NOMO-1 treated with DMSO at 0.1 percent for 48 hours (cell line): ENCODE measurements at regions not wholly inside any gene's neighbourhood (a gene's known extent, or its start where the extent isn't known, plus 50 kb on each side); places are given as distances from the start of the nearest gene placed in this dataset.

ENCODE experiments used
- DNase-seq: peaks from one replicate; lab custom pipeline; 2025; ENCODE audit not compliant: unreplicated experiment; lab: John Stamatoyannopoulos, UW

- DNase-seq = no peak
Observed at GRCh38 chrX:94041881-94042280, 367.9 kb downstream of the FAM133A start.

DNA sequence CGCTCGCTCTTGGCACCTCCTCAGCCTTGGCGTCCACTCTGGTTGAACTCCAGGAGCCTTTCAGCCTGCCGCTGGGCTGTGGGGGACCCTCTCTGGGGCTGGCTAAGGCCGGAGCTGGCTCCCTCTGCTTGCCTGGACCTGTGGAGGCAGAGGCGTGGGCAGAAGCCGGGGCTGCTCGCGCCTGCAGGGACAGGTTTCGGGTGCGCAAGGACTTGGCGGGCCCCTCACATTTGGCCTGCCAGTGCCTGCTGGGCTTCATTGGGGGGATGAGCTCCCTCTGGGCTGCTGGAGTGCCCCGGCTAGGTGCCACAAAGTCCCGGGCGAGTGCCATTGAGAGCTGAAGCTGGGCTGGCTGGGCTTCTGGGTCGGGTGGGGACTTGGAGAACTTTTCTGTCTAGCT, 371.7 kb downstream of the FAM133A start:
- DNase-seq = no peak

GRCh38 chrX:94051926-94052325, 377.9 kb downstream of the FAM133A start:
- no peak for DNase-seq

GRCh38 chrX:94053575-94053974, 379.6 kb downstream of the FAM133A start:
- DNase-seq = no peak

DNA sequence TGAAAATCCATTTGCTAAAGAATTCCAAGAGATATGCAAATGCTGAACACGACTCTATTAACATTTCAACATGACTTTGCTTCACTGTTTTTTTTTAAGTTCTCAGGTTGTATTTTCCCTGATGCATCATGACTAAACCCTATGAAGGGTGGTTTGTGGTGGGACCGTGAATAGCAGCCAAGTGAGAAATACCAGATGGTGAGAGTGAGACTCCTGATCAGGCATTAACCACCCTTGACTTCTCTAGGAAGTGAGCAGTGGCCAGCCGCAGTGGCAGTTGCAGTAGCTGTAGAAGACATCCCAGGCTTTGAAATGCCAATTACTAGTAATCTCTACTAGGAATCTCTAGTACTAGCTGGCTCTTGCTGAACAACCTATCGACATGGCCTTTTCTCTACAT, 383.4 kb downstream of the FAM133A start:
- no peak for DNase-seq

DNA sequence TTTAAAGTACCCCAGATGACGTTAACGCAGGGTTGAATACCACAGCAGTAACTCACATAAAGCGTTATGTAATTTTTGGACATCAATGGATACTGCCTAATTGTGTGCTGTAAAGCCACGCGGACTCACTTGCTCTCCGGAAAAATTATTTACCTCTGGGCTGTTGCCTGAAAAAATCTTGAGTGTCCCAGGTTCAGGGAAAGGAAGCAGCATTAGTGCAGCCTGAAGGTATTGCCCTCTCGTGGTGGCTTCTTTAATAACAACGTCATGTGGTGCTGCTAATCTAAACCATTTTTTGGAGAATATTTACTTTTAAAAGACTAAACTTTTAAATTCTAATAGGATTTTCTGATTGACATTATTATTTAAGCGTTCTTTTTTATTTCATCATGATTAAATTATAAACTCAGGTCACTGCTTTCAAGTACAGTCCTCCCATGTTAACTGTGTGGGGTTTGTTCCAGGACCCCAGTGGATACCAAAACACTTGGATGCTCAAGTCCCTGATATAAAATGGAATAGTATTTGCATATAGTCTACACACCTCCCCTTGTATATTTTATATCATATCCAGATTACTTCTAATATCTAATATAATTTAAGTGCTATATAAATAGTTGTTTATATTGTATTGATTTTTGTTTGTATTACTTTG, 384.8 kb downstream of the FAM133A start:
- peak; percentile 0 for DNase-seq

- no peak for DNase-seq
Observed at GRCh38 chrX:94065091-94065490, 391.1 kb downstream of the FAM133A start.

DNA sequence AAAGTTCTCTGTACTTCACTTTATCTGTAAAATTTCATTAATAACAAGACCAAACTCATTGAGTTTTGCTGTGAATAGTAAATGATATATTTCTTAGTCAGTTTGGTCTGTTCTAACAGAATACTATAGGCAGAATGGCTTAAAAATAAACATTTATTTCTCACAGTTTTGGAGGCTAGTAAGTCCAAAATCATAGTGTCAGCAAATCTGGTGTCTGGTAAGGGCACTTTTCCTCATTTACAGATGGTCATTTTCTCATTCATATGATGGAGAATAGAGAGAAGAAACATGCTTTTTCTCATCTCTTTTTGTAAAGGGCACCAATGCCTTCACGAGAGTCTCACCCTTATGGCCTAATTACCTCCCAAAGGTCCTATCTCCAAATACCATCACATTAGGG, 415.1 kb downstream of the FAM133A start:
- DNase-seq = no peak

DNA sequence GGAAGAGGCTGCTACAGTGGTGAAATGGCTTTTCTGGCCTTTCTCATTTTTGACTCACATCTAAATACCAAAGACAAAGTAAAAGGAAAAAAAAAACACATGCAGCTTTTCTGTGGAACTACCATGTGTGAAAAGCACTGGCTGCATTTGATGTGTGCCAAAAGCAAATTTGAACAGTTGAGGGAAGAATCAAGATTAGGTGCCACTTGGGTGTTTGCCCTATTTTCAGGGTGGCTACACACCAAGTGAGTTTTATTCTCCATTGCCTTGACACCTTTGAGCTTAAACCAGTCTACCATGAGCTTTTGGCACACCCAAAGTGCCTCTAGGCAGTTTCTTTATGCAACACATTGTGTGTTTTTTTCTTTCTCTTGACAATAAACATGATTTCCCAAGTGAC, 423.9 kb downstream of the FAM133A start:
- no peak for DNase-seq

GRCh38 chrX:94107981-94108380, 434.0 kb downstream of the FAM133A start:
- no peak for DNase-seq

GRCh38 chrX:94114362-94114761, 440.4 kb downstream of the FAM133A start:
- DNase-seq = no peak

GRCh38 chrX:94121799-94122198, 447.8 kb downstream of the FAM133A start:
- no peak for DNase-seq

DNA sequence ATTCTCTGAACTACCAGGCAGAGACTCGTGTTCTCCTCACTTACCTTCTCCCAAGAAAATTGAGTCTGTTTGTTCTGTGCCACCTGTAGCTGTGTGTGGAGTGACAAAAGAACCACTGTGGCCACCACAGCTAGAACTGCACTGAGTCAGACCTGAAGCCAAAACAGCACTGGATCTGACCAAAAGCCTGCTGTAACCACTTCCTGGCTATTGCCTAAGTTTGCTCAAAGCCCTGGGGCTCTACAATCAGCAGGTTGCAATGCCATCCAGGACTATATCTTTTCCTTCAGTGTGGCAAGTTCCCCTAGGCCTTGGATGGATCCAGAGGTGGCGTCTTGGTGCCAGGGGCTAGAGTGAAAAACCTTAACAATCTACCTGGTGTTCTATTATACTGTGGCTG, 449.1 kb downstream of the FAM133A start:
- no peak for DNase-seq

GRCh38 chrX:94162971-94163370, 489.0 kb downstream of the FAM133A start:
- DNase-seq = no peak

GRCh38 chrX:94178145-94178788, 504.3 kb downstream of the FAM133A start:
- no peak for DNase-seq

GRCh38 chrX:94204524-94204923, 530.5 kb downstream of the FAM133A start:
- no peak for DNase-seq

DNA sequence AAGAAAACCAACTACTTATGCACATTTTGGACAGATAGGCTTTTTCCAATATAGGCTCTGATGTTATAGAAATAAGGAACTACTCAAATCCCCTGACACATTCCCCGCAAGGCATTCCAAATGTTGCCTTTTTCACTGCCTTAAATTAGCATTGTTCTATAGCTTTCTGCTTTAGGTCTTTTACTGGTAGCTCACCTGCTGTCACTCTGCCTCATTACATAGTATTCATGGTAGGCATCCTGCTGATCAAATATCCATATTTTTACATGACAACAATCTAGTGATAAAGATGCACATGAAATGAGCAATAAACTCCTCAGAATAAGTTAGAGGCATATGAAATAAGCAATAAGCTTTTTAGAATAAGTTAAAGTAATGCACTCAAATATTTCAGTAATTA, 542.7 kb downstream of the FAM133A start:
- no peak for DNase-seq

- no peak for DNase-seq
Observed at GRCh38 chrX:94252211-94252610, 578.2 kb downstream of the FAM133A start.

DNA sequence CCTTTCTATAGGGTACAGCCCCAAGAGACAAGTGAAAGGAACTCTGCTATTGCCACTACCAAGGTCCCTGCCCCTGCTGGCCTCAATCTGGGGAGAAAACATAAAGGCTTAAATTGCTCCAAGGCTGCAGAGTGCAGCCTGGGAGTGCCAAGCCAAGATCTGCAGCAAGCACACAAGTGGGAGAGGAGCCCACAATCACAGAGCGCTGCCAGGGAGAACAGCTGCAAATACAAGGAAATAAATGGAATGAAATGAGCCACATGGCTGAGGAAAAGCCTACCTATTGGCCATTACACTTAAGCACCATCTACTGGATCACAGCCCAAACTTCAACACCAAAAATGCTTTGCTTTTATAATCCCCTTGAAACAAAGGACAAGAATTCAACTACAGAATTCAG, 582.4 kb downstream of the FAM133A start:
- DNase-seq = no peak

- DNase-seq = no peak
Observed at GRCh38 chrX:94265323-94265722, 591.3 kb downstream of the FAM133A start.

GRCh38 chrX:94288325-94288724, 614.3 kb downstream of the FAM133A start:
- DNase-seq = no peak

- no peak for DNase-seq
Observed at GRCh38 chrX:94288972-94289371, 615.0 kb downstream of the FAM133A start.

- no peak for DNase-seq
Observed at GRCh38 chrX:94302446-94302845, 628.4 kb downstream of the FAM133A start.
